ENCODE measurements at regions not wholly inside any gene's neighbourhood (a gene's known extent, or its start where the extent isn't known, plus 50 kb on each side); places are given as distances from the start of the nearest gene placed in this dataset.

DNA sequence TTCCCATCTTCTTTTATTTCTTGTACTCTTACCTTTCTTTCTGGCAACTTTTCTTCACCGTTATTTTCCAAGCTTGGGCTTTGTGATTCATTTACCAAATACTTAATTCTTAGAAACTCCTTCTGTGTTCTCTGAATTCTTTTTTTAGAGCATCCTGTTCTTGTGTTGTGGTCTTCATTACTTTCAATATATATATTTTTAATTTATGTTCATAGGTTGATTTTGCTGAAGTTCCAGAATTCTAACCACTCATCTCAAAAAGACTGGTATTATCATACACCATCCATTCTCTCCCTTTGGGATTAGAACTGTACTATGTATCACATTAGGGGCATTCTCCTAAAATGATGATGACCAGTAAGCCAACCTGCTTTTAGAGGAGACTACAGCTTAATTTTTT lies 362.3 kb upstream of the CBLB start:
- DNase-seq = no peak

DNA sequence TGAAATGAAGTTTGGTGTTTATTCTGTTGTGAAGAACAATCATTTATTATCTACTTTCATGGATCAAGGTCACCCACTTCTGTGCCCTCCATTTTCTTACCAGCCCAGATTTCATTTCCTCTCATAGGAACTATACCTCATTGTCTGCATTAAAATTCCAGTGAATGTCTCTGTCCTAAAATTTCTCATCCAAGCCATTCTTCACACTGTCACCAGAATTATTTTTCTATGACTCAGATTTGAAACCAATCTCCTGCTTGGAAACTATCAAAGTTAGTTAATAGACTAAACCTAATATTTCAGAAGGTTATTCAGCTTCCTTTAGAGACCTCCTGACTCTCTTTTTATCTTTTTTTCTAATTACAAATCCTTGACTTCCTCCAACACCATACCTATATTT lies 364.1 kb upstream of the CBLB start:
- no peak for DNase-seq

DNA sequence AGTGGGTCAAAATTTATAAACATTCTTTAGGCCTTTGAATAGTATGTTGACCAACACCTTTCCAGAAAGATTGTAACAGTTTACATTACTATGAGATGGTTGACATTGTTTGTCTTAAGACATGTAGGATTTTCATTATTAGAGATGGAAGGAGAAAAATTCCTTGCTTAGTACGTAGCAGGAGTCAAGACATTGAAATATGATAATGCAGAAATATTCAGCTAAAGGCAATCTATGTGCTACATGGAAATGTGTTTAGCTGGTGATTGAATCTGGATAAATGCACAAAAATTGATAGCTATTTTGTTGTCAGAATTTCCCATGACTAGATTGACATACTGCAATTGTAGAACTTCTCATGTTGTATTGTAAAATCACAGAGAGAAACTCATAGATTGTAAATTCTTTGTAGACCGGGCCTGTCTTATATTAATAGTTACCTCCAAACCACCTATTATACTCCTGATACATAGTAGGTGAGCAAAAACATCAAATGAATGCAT lies 370.4 kb upstream of the CBLB start:
- no peak for DNase-seq

DNA sequence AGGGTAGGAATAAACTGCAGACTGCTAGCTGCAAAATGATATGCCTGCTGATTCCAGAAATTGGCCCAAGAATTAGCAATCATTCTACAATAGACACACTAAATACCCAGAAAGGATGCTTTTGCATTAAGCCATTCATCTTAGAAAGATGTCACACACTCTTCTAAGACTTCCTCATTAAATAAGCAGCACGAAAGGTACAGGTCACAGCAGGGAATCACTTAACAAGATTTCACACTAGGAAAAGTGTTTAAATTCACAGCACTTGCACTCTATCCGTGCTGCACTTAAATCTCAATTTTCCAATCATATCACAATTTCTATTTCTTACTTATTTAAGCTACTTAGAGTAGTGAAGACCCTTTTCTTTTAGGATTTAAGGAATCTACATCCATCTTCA lies 372.8 kb upstream of the CBLB start:
- no peak for DNase-seq

DNA sequence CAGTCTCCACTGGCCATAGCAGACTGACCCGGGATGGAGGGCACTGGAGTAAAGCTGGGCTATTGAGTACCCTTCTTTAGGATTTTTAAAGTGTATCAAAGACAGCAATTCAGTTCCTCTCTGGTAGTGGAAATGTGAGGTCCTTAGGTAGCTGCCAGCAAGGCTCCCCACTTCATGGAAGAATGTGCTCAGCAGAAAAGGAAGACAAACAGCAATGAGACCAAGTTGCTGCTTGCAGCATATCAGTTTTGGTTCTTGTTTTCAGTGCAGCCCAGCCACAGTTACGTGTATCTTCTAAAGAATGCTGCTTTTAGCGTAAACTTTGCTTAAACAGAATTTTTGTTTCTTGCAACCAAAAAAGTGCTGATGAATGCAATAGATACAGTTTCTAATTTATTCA lies 374.0 kb upstream of the CBLB start:
- DNase-seq = no peak

DNA sequence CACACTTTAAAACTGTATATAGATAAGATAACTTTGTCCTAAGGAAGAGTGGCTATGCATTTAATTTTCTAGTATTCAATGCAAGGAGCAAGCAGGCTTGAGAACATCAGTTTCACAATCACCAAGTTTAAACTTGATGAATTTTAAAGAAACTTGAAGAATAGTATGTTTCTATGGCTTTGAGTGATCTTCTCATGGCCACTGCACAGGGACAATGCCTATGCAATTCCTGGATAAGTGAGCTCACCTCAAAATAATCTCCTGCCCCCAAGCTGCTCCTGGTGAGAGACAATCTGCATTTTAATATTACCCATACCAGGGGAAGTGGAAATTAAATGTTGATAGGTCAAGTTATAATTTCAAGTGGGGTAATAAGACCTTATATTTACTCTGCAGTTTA lies 376.6 kb upstream of the CBLB start:
- no peak for DNase-seq

DNA sequence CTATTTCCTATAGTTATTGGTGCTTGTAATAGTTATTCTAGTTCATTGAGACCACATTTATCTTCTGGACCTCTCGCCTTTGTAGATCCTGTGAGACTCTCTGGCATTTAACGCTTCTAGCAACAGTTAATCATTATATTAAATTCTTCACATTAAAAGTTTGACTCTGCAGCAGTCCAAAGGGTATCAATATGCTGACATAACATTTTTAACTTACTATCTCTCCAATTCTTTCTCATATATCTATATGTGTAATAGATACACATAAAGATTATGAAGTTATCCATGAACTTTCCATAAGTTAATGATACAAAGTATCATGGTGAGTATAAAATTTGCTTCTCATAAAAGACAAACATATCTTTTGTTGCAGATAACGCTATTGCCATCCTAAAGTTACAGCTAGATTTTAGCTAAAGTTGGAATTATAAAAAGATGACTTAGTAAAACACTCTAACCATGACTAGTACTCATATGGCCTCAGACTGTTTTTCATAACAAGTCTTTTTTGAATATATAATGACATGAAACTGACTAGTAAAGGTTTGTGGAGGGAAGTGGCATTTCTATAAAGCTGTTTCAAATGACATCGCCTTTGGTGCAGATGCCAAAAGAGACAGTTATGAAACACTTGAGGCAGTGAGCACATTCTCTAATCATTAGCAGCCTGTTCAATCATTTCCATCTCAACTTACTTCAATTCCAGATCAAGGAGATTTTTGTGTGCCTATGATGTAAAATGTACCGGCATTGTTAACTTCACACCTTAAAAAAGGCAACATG lies 379.3 kb upstream of the CBLB start:
- DNase-seq = no peak

DNA sequence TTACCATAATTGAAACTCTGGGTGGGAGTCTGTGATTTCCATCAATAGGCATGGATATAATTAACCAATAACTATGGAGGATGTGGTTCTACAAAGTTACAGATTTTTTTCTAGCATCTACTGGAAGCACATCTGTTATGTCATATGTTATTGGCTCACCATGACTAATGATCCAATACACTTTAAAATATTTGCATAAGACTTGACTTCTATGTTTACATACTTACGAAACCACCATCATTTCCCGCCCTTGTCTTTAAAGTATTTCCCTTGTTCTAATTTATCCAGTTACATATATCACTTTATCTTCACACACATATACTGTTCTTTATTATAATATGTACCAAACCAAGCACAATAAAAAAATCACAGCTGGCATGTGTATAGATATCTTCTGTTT lies 380.3 kb upstream of the CBLB start:
- peak in 1 of 2 experiments; percentile 16 for DNase-seq

DNA sequence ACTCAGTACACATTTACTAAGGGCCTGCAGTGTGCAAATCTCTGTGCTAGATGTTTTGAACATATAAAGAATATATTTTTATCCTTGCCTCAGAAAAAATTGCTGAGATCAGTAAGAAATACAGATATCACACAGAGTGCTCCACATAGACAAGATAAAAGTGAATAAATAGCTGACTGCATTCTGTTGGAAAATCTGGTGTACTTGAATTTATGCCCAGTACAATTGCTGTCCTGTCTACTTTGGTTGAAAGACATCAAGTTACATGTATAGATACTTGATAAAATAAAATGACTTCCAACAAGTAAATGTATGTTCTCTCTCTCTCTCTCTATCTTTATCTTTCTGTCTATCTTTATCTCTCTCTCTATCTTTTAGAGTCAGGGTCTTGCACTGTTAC lies 381.2 kb upstream of the CBLB start:
- no peak for DNase-seq

DNA sequence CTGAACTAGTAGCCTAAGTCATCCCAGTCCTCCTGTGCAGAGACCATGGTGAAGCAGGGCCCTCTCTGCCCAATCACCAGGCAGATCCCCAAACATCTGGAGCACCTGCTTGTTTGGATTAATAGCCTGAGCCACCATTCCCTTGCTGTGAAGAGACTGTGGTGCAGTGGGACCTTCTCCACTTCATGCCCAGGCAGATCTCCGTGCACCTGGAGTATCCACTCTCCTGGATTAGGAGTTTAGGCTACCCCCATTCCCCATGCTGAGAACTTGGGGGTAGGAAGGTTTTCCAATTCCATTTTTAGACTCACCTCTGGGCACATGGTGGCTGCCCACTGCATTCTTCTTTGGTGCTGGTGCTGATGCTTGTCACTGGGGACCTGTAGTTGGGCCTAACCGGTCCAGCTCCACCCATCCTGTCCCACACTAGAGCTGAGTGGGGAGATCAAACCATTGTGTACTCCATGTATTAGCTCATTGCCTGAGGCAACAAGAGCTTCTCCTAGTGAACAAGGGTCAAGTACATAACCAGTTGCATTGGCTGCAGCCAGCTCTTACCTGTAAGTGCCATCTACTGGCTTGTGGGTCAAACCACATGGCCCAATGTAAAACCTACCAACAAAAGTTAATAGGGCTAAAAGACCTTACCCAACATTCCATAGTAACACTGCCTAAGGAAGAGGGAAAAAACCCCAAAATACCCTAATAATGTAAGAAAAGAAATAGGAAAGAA lies 382.5 kb upstream of the CBLB start:
- DNase-seq = peak in 1 of 2 experiments; percentile 4

DNA sequence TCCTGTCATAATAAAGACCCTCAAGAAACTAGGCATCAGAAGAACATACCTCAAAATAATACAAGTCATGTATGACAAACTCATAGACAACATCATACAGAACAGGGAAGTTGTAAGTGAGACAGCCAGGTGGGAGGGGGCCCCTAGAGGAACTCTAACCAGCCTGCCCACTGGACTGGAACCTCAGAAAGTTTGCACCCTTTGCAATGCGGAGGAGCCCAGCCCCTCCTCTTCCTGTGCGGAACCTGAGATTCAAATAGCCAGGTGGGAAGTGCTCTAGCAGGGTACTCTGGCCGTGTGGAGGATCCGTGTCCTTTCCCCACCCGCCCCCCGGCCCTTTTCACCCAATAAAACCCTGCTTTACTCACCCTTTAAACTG lies 387.0 kb upstream of the CBLB start:
- peak in 1 of 2 experiments; percentile 11 for DNase-seq

DNA sequence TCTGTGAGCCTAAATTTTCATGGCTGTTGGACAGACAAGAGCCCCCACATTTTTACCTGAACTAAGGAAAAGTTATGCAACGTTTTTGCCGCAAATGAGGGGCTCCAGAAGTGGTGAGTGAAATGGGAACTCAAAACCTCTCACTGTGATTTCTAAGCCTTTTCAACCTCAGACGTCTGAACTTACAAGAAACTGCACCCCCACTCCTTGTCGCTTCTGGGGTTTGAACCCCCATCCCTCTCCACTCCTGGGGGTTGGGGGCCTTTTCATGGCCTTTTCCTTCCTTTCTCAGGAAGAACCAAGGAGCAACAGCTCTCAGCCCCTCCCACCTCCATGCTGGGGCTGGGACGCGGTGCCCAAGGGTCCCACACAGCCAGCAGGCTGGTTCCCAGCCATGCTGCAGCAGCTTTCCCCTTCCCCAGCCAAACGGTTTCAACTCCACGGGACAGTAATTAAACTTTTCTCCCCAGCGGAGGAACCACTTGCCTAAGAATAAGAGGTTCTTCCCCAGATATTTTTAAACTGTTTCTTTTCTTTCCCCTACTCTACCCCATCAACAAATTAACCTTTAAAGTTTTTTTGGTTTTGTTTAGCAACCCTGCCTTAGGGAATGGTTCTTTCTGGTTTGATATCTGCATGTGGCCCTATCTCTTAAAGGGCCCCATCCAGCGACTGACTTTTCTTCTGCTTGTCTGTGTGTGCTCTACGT lies 387.6 kb upstream of the CBLB start:
- no peak for DNase-seq

DNA sequence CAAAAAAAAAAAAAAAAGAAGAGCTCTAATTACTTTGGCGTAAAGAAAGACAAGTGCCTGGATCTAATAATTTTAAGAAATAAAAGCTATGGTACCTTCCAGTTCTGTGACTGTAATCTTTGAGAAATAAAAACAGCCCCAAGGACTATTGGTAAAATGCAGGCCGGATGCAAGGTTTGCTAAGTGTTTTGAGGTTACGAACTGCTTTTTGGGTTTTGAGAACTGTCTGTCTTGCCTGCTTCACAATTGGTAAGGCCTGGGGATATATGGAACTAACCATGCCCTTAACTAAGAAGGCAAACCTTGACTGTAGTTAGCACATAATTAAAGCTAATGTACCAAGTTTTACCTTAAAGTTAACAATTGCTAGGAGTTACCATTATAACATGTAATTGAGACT lies 388.4 kb upstream of the CBLB start:
- DNase-seq = no peak

DNA sequence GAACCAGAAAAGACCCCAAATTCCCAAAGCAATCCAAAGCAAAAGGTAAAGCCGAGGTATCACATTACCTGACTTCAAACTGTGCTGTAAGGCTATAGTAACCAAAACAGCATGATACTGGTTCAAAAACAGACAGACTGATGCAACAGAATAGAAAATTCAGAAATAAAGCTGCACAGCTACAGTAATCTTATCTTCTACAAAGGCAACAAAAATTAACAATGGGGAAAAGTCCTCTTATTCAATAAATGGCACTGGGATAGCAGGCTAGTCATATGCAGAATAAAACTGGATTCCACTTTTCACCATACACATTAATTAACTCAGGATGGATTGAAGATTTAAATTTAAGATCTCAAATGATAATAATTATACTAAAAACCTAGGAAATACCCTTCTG lies 392.6 kb upstream of the CBLB start:
- no peak for DNase-seq

DNA sequence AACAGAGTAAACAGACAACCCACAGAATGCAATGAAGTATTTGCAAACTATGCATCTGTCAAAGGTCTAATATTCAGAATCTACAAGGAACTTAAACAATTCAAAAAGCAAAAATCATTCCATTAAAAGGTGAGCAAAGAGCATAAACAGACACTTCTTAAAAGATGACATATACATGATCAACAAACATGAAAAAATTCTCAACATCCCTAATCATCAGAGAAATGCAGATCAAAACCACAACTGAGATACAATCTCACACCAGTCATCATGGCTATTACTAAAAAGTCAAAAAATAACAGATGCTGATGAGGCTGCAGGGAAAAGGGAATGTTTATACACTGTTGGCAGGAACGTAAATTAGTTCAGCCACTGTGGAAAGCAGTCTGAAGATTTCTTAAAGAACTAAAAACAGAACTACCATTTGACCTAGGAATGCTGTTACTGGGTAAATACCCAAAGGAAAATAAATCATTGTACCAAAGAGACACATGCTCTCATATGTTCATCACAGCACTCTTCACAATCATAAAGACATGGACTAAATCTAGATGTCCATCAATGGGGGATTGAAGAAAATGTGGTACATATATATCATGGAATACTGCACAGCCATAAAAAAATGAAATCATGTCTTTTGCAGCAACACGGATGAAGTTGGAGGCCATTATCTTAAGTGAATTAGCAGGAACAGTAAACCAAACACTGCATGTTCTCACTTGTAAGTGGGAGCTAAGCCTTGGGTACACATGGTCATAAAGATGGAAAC lies 393.3 kb upstream of the CBLB start:
- DNase-seq = no peak

DNA sequence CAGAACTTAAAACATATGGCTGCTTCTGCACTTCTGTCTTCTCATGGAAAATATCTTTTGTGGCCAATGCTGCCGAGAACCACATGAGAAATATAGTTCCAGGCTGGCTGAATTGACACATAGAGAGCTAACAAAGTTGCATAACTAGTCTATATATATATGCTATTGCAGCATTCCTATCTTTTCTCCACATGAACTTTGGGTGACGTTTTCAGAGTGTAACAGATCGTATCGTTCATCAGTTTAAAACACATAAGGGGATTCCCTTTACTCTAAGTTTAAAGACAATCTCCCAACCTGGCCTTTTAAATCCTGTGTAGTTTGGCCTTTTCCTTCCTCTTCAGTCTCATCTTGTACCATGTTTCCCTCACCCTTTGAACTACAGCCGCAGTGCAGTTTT lies 394.2 kb upstream of the CBLB start:
- no peak for DNase-seq

DNA sequence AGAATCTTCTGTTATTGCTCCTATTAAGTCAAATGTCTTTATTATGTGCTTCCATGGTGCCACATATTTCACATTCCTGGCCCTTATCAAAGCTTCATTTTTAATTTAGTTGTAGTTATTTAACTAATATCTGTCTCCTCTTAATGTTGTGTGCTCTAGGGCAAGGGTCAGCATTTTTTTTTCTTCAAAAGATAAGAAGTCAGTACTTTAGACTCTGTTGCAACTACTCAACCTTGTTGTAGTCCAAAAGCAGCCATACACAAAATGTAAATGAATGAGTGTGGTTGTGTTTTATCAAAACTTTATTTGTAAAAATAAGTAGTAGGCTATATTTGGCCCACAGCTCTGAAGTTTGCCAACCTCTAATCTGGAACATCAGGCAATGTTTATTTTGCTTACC lies 394.7 kb upstream of the CBLB start:
- DNase-seq = no peak

DNA sequence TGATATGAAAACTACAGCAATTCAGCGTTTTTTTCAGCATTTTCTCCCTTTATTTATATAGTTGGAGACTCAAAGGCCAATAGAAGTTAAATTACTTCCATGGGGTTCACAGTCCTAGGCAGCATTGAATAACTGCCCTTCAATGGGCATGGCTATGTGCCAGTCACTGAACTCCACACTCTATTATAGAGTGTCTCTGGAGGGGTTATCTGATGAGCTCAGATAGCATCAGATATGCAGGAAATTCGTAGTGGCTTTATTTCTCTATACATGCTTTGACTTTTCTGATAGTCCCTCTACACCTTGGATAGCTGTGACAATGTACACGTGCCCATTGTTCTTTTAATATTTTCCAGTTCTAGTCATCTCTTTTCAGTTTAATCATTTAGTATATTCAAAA lies 396.9 kb upstream of the CBLB start:
- DNase-seq = no peak

DNA sequence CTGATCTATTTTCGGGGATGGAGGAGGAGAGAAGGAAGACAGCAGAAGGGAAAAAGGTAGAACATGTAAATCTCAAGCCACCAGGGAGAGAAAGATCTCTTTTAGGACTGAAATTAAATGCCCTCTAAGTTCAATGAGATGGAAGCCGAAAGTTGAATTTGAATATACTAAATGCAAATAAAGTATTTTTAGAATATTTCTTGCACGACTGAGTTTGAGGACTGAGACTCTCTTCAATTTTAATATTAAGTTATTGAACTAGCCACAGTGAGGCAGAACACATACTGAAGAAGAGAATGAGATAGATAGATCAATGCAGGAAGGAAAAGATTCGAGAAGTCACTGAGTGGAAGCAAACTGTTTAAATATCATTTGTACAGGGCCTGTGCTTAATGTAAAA lies 399.9 kb upstream of the CBLB start:
- peak; percentile 8 to 36 for DNase-seq

DNA sequence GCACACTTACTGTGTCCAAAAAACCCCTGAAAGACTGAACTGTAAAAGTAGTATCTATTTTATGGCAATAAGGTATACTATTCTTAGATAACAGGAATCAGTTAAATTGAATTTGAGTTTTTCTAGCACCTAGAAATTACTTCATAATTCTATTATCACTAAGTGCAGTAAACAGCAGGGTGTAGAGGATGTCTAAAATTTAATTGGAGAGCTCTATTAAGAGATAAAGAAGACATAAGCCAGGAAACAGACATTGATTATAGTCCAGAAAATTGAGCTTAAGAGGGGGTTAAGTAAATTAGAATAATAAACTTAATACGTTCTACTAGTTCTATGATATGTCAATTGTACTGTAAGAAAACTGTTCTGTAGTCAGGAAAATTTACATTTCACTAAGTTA lies 403.5 kb upstream of the CBLB start:
- no peak for DNase-seq

DNA sequence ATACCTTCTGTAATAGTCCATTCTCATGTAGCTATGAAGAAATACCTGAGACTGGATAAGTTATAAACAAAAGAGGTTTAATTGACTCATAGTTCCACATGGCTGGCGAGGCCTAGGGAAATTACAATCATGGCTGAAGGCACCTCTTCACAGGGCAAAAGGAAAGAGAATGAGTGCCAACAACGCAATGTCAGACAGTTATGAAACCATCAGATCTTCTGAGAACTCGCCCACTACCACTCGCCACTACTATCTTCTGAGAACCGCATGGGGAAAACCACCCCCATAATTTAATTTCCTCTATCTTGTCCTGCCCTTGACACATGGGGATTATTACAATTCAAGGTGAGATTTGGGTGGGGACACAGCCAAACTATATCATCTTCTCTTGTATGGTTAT lies 406.8 kb upstream of the CBLB start:
- DNase-seq = no peak

DNA sequence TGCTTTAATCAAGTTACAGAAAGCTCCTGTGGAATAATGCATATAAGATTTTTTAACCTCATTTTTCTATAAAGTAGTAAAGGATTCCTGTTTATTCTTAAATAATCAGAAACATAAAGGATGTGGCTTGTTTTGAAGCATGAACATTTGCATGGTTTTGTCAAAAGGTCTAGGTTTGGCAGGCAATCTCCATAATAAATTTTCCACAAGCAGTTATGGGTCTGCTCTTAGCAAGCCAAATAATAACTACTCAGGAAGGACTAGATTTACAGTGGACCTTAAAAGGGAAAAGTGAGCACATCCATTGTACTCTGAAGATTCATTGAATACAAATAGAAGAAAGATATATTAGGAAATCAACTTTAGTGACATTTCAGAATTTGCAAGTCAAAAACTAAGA lies 407.3 kb upstream of the CBLB start:
- no peak for DNase-seq
